Activated naive CD8-positive, alpha-beta T cell (primary cell): ENCODE measurements at regions not wholly inside any gene's neighbourhood (a gene's known extent, or its start where the extent isn't known, plus 50 kb on each side); places are given as distances from the start of the nearest gene placed in this dataset.

Experiments
- H3K27ac Mint-ChIP-seq: one replicate; pipeline ENCODE4 v1.8.0; 2021; ENCODE audit warnings: mixed read lengths
- H3K27me3 Mint-ChIP-seq: one replicate; pipeline ENCODE4 v1.8.0; 2021; ENCODE audit warnings: mixed read lengths
- H3K36me3 Mint-ChIP-seq: one replicate; pipeline ENCODE4 v1.8.0; 2021; ENCODE audit warnings: mixed read lengths
- H3K4me1 Mint-ChIP-seq: one replicate; pipeline ENCODE4 v1.8.0; 2021; ENCODE audit warnings: low read depth, mixed read lengths
- H3K4me3 Mint-ChIP-seq: one replicate; pipeline ENCODE4 v1.8.0; 2021; ENCODE audit warnings: mild to moderate bottlenecking, mixed read lengths
- H3K9me3 Mint-ChIP-seq: one replicate; pipeline ENCODE4 v1.8.0; 2021; ENCODE audit warnings: low read depth, mixed read lengths

DNA sequence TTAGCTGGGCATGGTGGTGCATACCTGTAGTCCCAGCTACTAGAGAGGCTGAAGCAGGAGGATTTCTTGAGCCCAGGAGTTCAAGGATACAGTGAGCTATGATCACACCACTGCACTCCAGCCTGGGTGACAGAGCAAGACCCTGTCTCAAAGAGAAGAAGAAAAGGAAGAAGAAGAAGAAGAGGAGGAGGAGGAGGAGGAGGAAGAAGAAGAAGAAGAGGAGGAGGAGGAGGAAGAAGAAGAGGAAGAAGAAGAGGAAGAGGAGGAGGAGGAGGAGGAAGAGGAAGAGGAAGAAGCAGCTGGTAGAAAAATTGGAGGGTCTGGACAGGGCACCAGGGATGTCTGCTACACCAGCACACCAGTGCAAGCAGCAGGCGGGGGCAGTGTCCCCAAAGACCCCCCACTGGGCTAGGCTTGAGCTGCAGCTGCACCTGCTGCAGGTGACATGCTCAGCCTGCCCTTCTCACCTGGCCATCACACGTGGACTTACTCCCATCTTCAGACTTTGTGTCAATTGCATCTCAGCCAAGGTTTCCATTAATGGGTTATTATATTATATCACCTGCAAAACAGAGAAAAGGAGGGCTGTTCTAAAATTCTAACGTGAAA, 180.9 kb upstream of the ZNF507 start:
- Mint-ChIP-seq H3K27me3 (peaks cover 9% of the 10 kb centered on the region), H3K4me1 (no peaks in the 10 kb centered on the region), H3K36me3 (no peaks in the 10 kb centered on the region), H3K27ac (no peak overlapping the region), H3K4me3 (no peak overlapping the region), H3K9me3 (no peaks in the 10 kb centered on the region)

DNA sequence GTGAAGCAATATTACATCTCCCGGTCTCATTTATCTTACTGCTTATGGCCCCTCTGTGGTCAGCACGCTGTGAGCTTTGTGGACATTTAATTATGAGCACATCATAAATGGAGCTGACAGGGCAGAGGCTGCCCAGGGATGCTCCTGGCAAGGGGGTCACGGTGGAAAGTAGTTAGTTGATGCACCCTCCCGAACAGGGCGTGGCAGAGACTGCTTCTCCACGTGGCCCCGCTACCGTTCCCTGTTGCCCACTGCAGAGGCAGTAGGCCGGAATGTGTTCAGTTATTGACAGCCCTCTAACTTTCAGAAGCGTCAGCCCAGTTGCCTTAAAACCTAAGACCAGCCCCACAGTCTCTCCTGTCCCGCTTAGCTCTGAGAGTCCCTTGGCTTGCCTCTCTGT, 180.3 kb upstream of the ZNF507 start:
- no peak overlapping the region for H3K27ac Mint-ChIP-seq
- H3K36me3 Mint-ChIP-seq, result no peaks in the 10 kb centered on the region
- peaks cover 7% of the 10 kb centered on the region for H3K27me3 Mint-ChIP-seq
- no peak overlapping the region for H3K4me3 Mint-ChIP-seq
- H3K4me1 Mint-ChIP-seq, result no peaks in the 10 kb centered on the region
- no peaks in the 10 kb centered on the region for H3K9me3 Mint-ChIP-seq

- no peak overlapping the region for H3K4me3 Mint-ChIP-seq
- peaks cover 7% of the 10 kb centered on the region for H3K27me3 Mint-ChIP-seq
- H3K27ac Mint-ChIP-seq, result no peak overlapping the region
- H3K9me3 Mint-ChIP-seq, result no peaks in the 10 kb centered on the region
- no peaks in the 10 kb centered on the region for H3K36me3 Mint-ChIP-seq
- H3K4me1 Mint-ChIP-seq, result no peaks in the 10 kb centered on the region
Observed at GRCh38 chr19:32165750-32166149, 179.7 kb upstream of the ZNF507 start.

GRCh38 chr19:32166238-32166637, 179.2 kb upstream of the ZNF507 start:
- no peak overlapping the region for H3K4me3 Mint-ChIP-seq

DNA sequence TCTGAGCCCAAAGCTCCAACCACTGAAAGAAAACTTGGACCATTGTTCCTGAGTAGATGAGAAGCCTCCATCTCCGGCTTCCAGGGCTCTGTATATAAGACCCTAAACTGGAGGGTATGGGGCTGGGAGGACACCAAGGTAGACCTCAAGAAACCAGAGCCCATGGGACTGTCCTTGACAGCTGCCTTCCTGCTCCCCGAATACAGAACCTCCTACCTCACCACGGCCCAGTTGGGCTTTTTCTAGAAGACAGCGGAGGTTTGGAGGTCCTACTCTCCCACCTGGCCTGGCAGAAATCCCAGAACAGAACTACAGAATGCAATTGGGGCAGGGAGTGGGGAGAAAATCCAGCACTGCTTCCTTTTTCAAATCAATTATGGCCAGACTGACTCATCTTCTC, 177.3 kb upstream of the ZNF507 start:
- Mint-ChIP-seq H3K27me3 (peaks cover 7% of the 10 kb centered on the region), H3K4me1 (no peaks in the 10 kb centered on the region), H3K4me3 (no peak overlapping the region), H3K36me3 (no peaks in the 10 kb centered on the region), H3K27ac (no peak overlapping the region), H3K9me3 (no peaks in the 10 kb centered on the region)

More at GRCh38 chr19:32166238-32166637, 179.2 kb upstream of the ZNF507 start:
- Mint-ChIP-seq H3K27ac (no peak overlapping the region), H3K27me3 (peaks cover 7% of the 10 kb centered on the region), H3K9me3 (no peaks in the 10 kb centered on the region), H3K4me1 (no peaks in the 10 kb centered on the region), H3K36me3 (no peaks in the 10 kb centered on the region)

GRCh38 chr19:32168606-32169005, 176.8 kb upstream of the ZNF507 start:
- no peaks in the 10 kb centered on the region for H3K4me1 Mint-ChIP-seq
- no peak overlapping the region for H3K4me3 Mint-ChIP-seq
- H3K27ac Mint-ChIP-seq, result no peak overlapping the region
- no peaks in the 10 kb centered on the region for H3K9me3 Mint-ChIP-seq
- H3K36me3 Mint-ChIP-seq, result no peaks in the 10 kb centered on the region
- H3K27me3 Mint-ChIP-seq, result peaks cover 7% of the 10 kb centered on the region

GRCh38 chr19:32171719-32172151, 173.7 kb upstream of the ZNF507 start:
- H3K4me1 Mint-ChIP-seq, result no peaks in the 10 kb centered on the region
- no peak overlapping the region for H3K27ac Mint-ChIP-seq
- no peaks in the 10 kb centered on the region for H3K36me3 Mint-ChIP-seq
- H3K4me3 Mint-ChIP-seq, result no peak overlapping the region
- peaks cover 3% of the 10 kb centered on the region for H3K27me3 Mint-ChIP-seq
- no peaks in the 10 kb centered on the region for H3K9me3 Mint-ChIP-seq

GRCh38 chr19:32172566-32173160, 172.7 kb upstream of the ZNF507 start:
- H3K27ac Mint-ChIP-seq, result no peak overlapping the region
- no peaks in the 10 kb centered on the region for H3K4me1 Mint-ChIP-seq

DNA sequence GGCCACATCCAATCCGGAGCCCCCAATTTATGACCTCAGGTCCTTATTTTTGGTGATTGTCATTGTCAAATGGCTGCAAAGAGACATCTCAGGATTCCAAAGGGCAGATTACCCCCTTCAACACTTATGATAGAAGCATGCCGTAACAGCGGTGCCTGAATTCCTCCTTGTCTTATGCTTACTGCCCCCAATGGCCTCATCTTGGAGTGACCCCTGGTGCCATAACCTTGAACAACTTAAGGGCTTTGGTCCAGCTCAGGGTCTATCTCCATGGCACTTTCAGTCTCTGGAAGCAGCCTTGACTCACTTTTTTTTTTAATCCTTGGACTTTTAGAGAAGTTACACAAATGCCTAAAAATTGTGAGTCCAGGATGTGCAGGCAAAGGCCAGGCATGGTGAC, 171.6 kb upstream of the ZNF507 start:
- Mint-ChIP-seq H3K27me3 (peaks cover 2% of the 10 kb centered on the region), H3K36me3 (no peaks in the 10 kb centered on the region), H3K4me3 (no peak overlapping the region), H3K27ac (no peak overlapping the region), H3K9me3 (no peaks in the 10 kb centered on the region), H3K4me1 (no peaks in the 10 kb centered on the region)

More at GRCh38 chr19:32172566-32173160, 172.7 kb upstream of the ZNF507 start:
- Mint-ChIP-seq H3K36me3 (no peaks in the 10 kb centered on the region), H3K27me3 (peaks cover 2% of the 10 kb centered on the region), H3K9me3 (no peaks in the 10 kb centered on the region), H3K4me3 (no peak overlapping the region)

DNA sequence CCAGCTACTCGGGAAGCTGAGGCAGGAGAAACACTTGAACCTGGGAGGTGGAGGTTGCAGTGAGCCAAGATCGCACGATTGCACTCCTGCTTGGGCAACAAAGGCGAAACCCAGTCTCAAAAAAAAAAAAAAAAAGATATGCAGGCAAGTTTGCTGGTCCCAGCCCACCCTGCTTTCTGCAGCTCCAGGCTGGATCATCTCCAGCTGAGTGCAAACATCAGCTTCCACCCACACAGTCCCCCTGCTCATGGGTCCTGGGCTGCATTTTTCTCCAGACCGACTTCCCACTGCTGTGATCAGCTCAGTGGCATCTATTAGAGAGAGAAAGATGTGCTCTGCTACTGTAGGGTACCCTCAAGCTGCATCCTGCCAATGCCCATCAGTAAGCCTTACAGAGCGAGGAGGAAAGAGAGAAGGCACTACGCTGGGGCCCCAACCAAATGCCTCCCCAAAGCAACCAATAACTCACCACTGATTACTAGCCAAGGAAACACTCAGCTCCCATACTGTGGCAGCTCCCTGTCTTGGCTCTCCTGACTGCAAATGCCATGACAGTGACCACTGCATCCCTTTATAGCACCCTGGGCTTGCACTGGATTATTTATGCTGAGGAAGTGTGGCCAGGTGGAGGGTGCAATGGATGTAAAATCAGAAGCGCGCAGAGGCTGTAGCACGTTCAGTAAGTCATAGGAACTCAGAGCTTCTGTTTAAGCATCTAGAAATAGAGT, 170.9 kb upstream of the ZNF507 start:
- H3K27me3 Mint-ChIP-seq, result no peaks in the 10 kb centered on the region
- no peak overlapping the region for H3K4me3 Mint-ChIP-seq
- no peaks in the 10 kb centered on the region for H3K9me3 Mint-ChIP-seq
- H3K36me3 Mint-ChIP-seq, result no peaks in the 10 kb centered on the region
- no peaks in the 10 kb centered on the region for H3K4me1 Mint-ChIP-seq
- no peak overlapping the region for H3K27ac Mint-ChIP-seq

- Mint-ChIP-seq H3K9me3 (no peaks in the 10 kb centered on the region), H3K27me3 (no peaks in the 10 kb centered on the region), H3K4me3 (no peak overlapping the region), H3K27ac (no peak overlapping the region), H3K36me3 (no peaks in the 10 kb centered on the region), H3K4me1 (no peaks in the 10 kb centered on the region)
Observed at GRCh38 chr19:32176591-32176990, 168.8 kb upstream of the ZNF507 start.

DNA sequence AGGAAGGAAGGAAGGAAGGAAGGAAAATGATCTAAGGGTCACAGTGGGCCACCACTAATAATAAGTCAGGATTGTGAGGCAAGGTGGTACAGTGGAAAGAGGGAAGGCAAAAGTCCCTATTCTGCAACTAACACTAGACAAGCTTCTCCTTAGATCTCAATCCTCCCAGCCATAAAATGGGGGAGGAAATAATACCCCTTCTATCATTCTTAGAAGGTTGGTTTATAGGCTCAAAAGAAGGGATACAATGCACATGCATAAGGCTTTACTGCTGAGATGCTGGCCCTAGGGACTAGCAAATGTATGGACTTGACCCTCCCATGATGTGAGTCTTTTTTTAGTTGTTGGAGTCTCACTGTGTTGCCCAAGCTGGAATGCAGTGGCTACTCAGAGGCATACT, 167.7 kb upstream of the ZNF507 start:
- Mint-ChIP-seq H3K4me1 (no peaks in the 10 kb centered on the region), H3K36me3 (no peaks in the 10 kb centered on the region)

DNA sequence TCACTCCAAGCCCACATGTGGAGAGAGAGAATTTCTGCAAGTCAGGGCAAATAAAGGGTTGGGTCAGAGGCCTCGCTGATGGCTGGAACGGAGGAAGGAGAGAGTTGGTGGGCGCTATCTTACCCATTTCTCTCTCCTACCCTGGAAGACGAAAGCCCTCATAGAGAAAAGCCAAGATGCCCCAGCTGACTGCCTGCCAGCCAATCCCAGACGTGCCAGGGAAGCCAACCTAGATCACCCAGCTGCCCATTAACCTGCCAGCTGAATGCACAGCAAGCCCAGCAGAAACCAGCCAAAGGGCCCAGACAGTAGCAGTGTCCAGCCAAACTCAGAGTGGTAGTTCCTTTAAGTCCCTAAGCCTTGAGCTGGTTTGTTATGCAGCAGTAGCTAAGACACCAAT, 167.0 kb upstream of the ZNF507 start:
- Mint-ChIP-seq H3K4me3 (no peak overlapping the region), H3K27ac (no peak overlapping the region), H3K27me3 (no peaks in the 10 kb centered on the region), H3K4me1 (no peaks in the 10 kb centered on the region), H3K9me3 (no peaks in the 10 kb centered on the region), H3K36me3 (no peaks in the 10 kb centered on the region)

More for the DNA sequence above, 167.7 kb upstream of the ZNF507 start:
- Mint-ChIP-seq H3K4me3 (no peak overlapping the region), H3K27me3 (no peaks in the 10 kb centered on the region), H3K27ac (no peak overlapping the region), H3K9me3 (no peaks in the 10 kb centered on the region)

DNA sequence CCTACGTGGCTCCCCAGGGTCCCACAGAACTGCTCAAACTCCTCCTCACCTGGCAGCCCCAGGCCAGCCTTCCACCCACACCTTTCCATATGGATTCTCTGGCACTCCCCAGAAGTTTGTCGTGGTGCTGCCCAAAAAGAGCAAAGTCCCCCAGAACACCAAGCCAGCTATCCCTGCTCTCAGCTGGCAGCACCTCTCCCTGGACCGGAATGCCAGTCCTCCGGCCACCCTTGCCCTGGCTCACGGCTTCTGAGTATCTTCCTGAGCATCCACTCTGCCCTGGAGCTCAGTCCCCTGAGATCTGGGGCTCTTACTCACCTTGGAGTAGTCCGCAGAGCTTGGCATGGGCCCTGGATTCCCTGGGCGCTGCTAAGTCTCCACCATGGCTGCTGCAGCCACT, 166.5 kb upstream of the ZNF507 start:
- Mint-ChIP-seq H3K9me3 (no peaks in the 10 kb centered on the region), H3K36me3 (no peaks in the 10 kb centered on the region), H3K4me1 (no peaks in the 10 kb centered on the region), H3K27me3 (no peaks in the 10 kb centered on the region), H3K27ac (no peak overlapping the region), H3K4me3 (no peak overlapping the region)

DNA sequence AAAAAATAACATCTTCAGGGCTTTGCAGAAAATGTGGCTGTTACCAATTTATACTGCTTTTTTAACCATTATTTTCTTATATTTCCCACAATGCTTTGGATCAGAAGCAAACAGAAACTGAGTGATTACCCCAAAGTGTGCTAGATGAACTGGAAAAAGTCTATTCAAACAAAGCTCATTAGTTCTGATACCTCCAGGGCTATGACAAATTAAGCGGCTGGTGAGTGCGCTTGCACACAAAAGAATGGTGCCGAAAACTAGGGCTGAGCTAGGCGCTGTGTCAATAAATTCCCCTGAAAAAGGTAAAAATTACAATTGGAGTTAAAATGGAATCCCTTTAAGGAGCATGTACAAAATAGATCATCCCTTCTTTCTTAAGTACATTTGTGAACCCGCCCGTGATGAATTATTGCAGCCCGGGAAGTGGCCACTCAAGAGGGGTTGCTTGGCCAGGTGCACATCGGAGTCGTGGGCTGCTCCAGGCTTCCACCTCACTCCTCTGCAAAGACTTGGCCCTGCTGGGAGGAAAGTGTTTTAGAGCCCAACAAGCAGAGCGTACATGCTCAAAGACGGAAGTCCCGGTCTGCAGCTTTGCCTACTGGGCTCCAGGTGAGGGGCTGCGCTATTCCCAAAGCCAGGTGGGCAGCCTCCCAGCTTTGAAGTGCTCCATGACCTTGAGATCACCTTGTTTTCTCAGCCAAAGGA, 164.0 kb upstream of the ZNF507 start:
- Mint-ChIP-seq H3K4me3 (no peak overlapping the region), H3K27me3 (no peaks in the 10 kb centered on the region), H3K9me3 (no peaks in the 10 kb centered on the region), H3K36me3 (no peaks in the 10 kb centered on the region), H3K27ac (no peak overlapping the region), H3K4me1 (no peaks in the 10 kb centered on the region)
